ENCODE measurements at regions not wholly inside any gene's neighbourhood (a gene's known extent, or its start where the extent isn't known, plus 50 kb on each side); places are given as distances from the start of the nearest gene placed in this dataset.

DNA sequence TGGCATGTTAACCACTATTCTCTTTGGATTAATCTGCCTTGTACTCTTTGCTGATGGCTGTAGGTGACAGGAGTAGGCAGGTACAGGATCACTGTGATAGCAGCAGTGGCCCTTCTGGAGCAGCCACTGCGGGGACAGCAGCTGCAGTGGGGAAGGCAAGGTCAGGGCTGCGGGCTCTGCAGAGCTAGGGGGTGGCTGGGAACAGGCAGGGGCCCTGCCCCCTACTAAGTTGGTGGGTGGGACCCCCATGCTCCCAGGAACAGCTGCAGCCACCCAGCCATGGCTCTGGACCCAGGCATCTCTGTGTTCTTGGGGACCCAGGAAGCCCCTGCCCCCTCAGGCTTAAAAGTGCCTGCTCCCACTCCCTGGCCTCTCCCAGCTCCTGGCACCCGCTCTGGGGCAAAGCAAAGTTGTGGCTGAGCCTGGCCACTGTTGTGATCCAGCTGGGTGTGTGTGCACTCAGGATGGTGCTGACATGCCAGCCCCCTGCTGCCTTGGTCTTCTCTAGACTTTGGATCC is 302.4 kb downstream of the PCDH20 start:
- TF ChIP-seq, protein P1, sequence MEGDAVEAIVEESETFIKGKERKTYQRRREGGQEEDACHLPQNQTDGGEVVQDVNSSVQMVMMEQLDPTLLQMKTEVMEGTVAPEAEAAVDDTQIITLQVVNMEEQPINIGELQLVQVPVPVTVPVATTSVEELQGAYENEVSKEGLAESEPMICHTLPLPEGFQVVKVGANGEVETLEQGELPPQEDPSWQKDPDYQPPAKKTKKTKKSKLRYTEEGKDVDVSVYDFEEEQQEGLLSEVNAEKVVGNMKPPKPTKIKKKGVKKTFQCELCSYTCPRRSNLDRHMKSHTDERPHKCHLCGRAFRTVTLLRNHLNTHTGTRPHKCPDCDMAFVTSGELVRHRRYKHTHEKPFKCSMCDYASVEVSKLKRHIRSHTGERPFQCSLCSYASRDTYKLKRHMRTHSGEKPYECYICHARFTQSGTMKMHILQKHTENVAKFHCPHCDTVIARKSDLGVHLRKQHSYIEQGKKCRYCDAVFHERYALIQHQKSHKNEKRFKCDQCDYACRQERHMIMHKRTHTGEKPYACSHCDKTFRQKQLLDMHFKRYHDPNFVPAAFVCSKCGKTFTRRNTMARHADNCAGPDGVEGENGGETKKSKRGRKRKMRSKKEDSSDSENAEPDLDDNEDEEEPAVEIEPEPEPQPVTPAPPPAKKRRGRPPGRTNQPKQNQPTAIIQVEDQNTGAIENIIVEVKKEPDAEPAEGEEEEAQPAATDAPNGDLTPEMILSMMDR (IDR thresholded peaks at IDR 0.05 in 4 of 5, conservative IDR thresholded peaks at IDR 0.05 in 1 of 5), result no peak
- TF ChIP-seq POLR2A (IDR thresholded peaks at IDR 0.05), result no peak

Measured in gastrocnemius medialis (tissue), 4 donors.